K562 (cell line): ENCODE measurements at regions not wholly inside any gene's neighbourhood (a gene's known extent, or its start where the extent isn't known, plus 50 kb on each side); places are given as distances from the start of the nearest gene placed in this dataset.

Experiments used
- GATA2 ChIP-seq: sonication (generic); formaldehyde crosslinking; IDR thresholded peaks from 2 replicates; pipeline ENCODE4 v1.4.0; 2020; ENCODE audit warnings: mild to moderate bottlenecking, missing genetic modification reagents
- HMG20B ChIP-seq: fragments of 250-450 bp; sonication (Bioruptor Pico); IDR thresholded peaks from 2 replicates; pipeline ENCODE4 v1.5.0; 2021; ENCODE audit warnings: mild to moderate bottlenecking
- HNRNPL ChIP-seq: fragments of 200-400 bp; formaldehyde crosslinking; IDR thresholded peaks from 2 replicates; pipeline ENCODE4 v1.6.1; 2017; ENCODE audit warnings: low read depth, mild to moderate bottlenecking, low read length
- MAFG ChIP-seq: fragments of 450-650 bp; conservative IDR thresholded peaks from 2 replicates; pipeline ENCODE4 v1.6.1; 2016; ENCODE audit warnings: missing genetic modification characterization, missing compliant biosample characterization
- MEIS2 ChIP-seq: fragments of 450-650 bp; IDR thresholded peaks from 2 replicates; pipeline ENCODE4 v1.6.1; 2014; ENCODE audit warnings: mild to moderate bottlenecking; ENCODE audit not compliant: partially characterized antibody
- SIN3A ChIP-seq, 2 experiments: fragments of 150-350 bp in 1 of 2; IDR thresholded peaks; 2 replicates each; pipeline ENCODE4 v1.6.1; 2011 to 2016; ENCODE audit warnings: borderline replicate concordance in 2 of 2, low read depth in 2 of 2, low read length in 2 of 2, mild to moderate bottlenecking in 2 of 2, moderate library complexity in 2 of 2; ENCODE audit not compliant: control insufficient read depth in 1 of 2
- SIRT6 ChIP-seq: IDR thresholded peaks from one replicate; pipeline ENCODE4 v1.6.1; 2012; ENCODE audit warnings: low read depth, mild to moderate bottlenecking, control low read depth, inconsistent platforms, low read length, moderate library complexity
- ZBTB11 ChIP-seq, 3 experiments: fragments of 200-800 bp in 1 of 3; fragments of 250-450 bp in 1 of 3; fragments of 450-650 bp in 1 of 3; sonication (Bioruptor Pico) in 1 of 3; sonication (Bioruptor generic) in 1 of 3; formaldehyde crosslinking in 1 of 3; IDR thresholded peaks; 2 replicates each; pipeline versions ENCODE4 v1.6.1 to v1.8.0; 2016 to 2022; ENCODE audit warnings: mild to moderate bottlenecking in 2 of 3, missing genetic modification characterization in 2 of 3, missing compliant biosample characterization in 1 of 3, moderate library complexity in 1 of 3
- ZBTB33 ChIP-seq: sonication (generic); formaldehyde crosslinking; IDR thresholded peaks from 2 replicates; pipeline ENCODE4 v1.8.1; 2023; ENCODE audit warnings: mild to moderate bottlenecking, missing genetic modification reagents
- ZNF395 ChIP-seq: fragments of 200-800 bp; sonication (Bioruptor generic); IDR thresholded peaks from 2 replicates; pipeline ENCODE4 v1.6.1; 2017; ENCODE audit warnings: missing genetic modification characterization, missing compliant biosample characterization

GRCh38 chr1:244165701-244166100 is 114.6 kb downstream of the ZBTB18 start (continued):
- TF ChIP-seq SIN3A (IDR thresholded peaks at IDR 0.05; ENCODE audit: borderline replicate concordance in 2 of 2, control insufficient read depth in 1 of 2, low read depth in 2 of 2, low read length in 2 of 2) (no peak), ZBTB11 (CRISPR knock-in tag; IDR thresholded peaks at IDR 0.05) (no peak), MAFG (no peak), HMG20B (CRISPR knock-in tag) (no peak), GATA2 (CRISPR knock-in tag) (no peak), MEIS2 (no peak), ZNF395 (CRISPR knock-in tag) (no peak), SIRT6 (no peak), HNRNPL (no peak), ZBTB33 (CRISPR knock-in tag) (no peak)
